GM10248 (cell line): ENCODE measurements at regions not wholly inside any gene's neighbourhood (a gene's known extent, or its start where the extent isn't known, plus 50 kb on each side); places are given as distances from the start of the nearest gene placed in this dataset.

ENCODE experiments used
- CTCF ChIA-PET: fragments of 300-600 bp; sonication (Branson Sonifier 250); formaldehyde crosslinking; extraction: SDS; loops from one replicate; lab custom pipeline; 2021; ENCODE audit warnings: antibody characterized with exemption; lab: Yijun Ruan, JAX
- POLR2A ChIA-PET: fragments of 350-650 bp; sonication (Branson Sonifier 250); formaldehyde crosslinking; extraction: SDS; loops from one replicate; lab custom pipeline; 2020; ENCODE audit warnings: antibody characterized with exemption; lab: Yijun Ruan, JAX
- DNase-seq: peaks from one replicate; pipeline ENCODE4 v3.0.0; 2012; ENCODE audit errors: extremely low spot score
- TF ChIP-seq, protein P1 (sequence below): IDR thresholded peaks from 2 replicates; pipeline ENCODE4 v1.5.1; 2012; ENCODE audit warnings: mild to moderate bottlenecking, low read depth; ENCODE audit errors: extremely low read depth, missing control alignments, control extremely low read depth

DNA sequence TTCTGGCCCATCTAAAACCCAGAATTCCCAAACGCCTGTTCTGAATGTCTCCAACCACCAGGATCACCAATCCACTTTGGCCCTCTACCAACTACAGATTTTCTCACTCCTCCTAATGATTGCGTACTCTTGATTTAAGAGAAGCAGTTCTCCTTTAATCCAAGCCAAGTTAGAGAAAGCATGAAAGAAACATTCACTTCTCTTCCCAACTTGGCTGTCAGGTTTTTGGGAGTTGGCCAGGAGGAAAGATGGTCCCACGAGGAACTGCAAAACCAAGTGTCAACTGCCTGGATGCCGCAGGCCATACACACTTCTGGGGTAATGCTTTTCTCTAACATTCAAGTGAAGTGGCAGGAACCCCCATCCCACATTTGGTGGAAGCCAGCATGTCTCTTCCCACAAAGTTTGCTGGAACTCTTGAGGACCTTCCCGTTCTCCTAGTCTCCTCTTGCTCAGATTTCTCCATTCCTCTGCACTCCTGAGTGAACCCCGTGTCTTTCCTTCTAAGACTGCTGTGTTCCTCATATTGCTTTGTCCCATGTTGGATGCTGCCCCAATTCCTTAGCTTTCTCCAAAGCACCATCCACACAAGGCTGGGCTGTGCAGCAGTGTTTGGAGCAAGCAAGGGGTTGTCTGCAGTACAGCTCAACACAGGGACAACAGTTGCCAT lies 138.5 kb upstream of the LGALSL start:
- TF ChIP-seq, protein P1, sequence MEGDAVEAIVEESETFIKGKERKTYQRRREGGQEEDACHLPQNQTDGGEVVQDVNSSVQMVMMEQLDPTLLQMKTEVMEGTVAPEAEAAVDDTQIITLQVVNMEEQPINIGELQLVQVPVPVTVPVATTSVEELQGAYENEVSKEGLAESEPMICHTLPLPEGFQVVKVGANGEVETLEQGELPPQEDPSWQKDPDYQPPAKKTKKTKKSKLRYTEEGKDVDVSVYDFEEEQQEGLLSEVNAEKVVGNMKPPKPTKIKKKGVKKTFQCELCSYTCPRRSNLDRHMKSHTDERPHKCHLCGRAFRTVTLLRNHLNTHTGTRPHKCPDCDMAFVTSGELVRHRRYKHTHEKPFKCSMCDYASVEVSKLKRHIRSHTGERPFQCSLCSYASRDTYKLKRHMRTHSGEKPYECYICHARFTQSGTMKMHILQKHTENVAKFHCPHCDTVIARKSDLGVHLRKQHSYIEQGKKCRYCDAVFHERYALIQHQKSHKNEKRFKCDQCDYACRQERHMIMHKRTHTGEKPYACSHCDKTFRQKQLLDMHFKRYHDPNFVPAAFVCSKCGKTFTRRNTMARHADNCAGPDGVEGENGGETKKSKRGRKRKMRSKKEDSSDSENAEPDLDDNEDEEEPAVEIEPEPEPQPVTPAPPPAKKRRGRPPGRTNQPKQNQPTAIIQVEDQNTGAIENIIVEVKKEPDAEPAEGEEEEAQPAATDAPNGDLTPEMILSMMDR, result no peak
- ChIA-PET POLR2A (no interaction called here), CTCF (interaction anchor here (0.9 to 2.6 kb wide), 3 partner anchors 10 to 261 kb away, joined by 3 to 10 read pairs (median 3); no protein-coding TSS in a partner anchor)
- no peak for DNase-seq

DNA sequence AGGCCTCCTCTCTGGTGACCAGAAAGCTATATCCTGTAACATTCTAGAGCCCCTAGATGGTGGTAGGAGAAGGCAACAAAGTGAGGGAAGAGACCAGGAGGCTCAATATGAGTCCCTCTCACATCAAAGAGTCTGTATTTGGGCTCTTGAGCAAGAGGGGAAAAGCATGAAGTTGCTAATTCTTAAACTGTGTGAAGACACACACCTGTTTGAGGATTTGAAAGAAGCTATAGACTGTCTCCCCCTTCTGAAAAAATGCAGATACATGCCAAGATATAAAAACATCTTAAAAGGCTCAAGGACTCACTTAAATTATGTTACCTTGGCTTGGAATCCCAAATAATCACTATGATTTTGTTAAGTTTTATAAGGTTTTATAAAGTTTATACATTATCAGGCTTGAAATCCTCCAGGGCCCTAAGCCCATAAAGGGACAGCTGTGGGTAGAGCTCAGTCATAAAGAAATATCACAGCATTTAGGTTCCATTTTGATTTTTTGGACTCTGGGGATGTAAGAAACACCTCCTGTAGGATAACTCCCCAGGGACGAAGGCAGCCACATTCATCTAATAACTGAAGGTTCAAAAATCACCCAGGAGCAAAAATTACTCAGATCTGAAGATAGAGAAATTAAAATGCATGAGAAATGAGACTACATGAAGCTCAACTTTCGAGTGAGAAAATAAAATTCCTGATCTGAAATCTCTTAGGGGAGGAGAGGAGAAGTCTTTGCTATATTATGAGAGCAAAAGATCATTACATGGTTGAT lies 136.1 kb upstream of the LGALSL start:
- POLR2A ChIA-PET, result interaction anchor here (0.5 to 1.5 kb wide), 3 partner anchors 9 to 300 kb away, joined by 3 to 6 read pairs (median 3); no protein-coding TSS in a partner anchor
- CTCF ChIA-PET, result interaction anchor here (1.1 to 4.6 kb wide), 10 partner anchors 9 to 268 kb away, joined by 3 to 38 read pairs (median 10); no protein-coding TSS in a partner anchor
- TF ChIP-seq, protein P1, result no peak
- no peak for DNase-seq

DNA sequence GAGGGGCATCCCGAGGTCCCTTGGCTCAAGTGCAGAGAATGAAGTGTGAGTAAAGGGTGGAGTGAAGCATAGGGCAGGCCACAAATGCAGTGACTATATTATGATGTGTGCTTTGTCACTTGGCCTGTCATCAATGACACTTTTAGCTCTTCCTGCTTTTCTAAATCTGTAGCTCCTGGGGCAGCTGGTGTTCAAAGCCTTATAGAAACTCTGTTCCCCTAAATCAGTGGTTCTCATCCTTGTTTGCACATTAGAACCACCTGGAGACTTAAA lies 135.6 kb upstream of the LGALSL start:
- ChIA-PET POLR2A (interaction anchor here (0.6 to 1.5 kb wide), 3 partner anchors 9 to 748 kb away, joined by 3 to 6 read pairs (median 3); no protein-coding TSS in a partner anchor), CTCF (interaction anchor here (1.1 to 4.6 kb wide), 10 partner anchors 9 to 269 kb away, joined by 3 to 38 read pairs (median 10); no protein-coding TSS in a partner anchor)
- TF ChIP-seq, protein P1, result no peak
- DNase-seq, result no peak

DNA sequence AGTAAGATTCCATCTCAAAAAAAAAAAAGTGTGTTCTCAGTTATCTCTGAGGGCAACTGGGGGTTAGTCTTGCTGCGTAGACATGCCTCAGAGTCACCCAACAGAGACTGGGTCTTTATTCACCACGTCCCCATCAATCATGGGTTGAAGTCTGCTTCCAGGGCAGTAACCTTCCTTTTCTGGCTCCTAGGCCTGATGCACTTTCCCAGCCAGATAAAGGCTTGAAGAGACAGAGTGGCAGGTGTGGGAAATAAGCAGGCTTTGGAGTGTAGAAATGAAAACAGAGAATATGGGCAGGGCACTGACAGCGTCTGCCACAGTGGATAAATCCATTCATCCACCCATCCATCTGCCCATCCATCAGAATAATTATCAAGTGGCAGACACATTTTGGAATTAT lies 134.1 kb upstream of the LGALSL start:
- TF ChIP-seq, protein P1, result no peak
- POLR2A ChIA-PET, result no interaction called here
- no peak for DNase-seq
- CTCF ChIA-PET, result interaction anchor here (4.4 to 4.6 kb wide), 2 partner anchors 11 to 23 kb away, joined by 22 to 38 read pairs; no protein-coding TSS in a partner anchor

DNA sequence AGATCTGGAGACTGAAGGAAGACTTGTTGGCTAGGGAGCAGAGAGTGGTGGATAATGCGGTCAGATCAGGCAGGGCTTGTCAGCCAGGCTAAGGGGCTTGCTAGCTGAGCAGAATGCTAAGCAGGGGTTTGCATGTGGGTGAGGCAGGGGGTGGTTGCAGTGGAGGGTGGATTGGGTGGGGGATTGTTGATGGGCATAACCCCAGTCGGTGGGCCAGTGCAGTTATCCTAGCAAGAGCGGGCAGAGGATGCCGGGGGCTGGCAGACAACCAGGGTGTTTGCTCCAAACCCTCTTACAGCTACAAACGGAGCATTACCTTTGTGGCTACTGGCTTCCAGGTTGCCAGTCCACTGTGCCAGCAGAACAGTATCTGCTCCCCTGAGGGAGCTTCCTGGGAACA lies 131.5 kb upstream of the LGALSL start:
- no peak for DNase-seq
- ChIA-PET CTCF (no interaction called here), POLR2A (no interaction called here)
- TF ChIP-seq, protein P1, result no peak

DNA sequence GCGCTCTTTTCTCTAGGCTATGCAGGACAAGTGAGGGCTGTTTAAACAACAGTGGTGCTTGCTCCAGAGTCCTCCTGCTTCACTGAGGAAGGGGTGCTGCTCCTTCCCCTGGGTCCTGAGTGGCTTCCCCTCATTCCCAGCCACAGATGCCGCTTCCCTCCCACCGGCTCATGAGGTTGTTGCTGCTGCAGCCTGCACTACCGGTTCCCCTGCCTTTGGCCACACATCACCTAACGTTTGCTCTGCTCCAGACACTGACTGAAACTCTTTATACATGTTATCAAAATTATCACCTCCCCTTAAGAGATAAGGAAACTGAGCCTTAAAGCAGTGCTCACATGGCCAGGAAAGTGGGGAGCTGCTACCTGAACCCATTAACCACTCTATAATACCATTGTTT lies 130.8 kb upstream of the LGALSL start:
- DNase-seq, result no peak
- TF ChIP-seq, protein P1, result no peak
- ChIA-PET POLR2A (no interaction called here), CTCF (no interaction called here)
